ENCODE measurements at regions not wholly inside any gene's neighbourhood (a gene's known extent, or its start where the extent isn't known, plus 50 kb on each side); places are given as distances from the start of the nearest gene placed in this dataset.

GRCh38 chr10:33817605-33818004 is 483.1 kb upstream of the NRP1 start:
- no peak for TF ChIP-seq CTCF (IDR thresholded peaks at IDR 0.05)
- no peak for TF ChIP-seq ZFX (IDR thresholded peaks at IDR 0.05; ENCODE audit: borderline replicate concordance)

GRCh38 chr10:33815776-33816175 is 481.3 kb upstream of the NRP1 start:
- no peak for TF ChIP-seq CTCF (IDR thresholded peaks at IDR 0.05)
- TF ChIP-seq ZFX (IDR thresholded peaks at IDR 0.05; ENCODE audit: borderline replicate concordance) = no peak
- no peak overlapping the region for H3K27ac ChIP-seq

More at GRCh38 chr10:33817605-33818004, 483.1 kb upstream of the NRP1 start:
- no peak overlapping the region for H3K27ac ChIP-seq

GRCh38 chr10:33813871-33814270 is 479.4 kb upstream of the NRP1 start:
- TF ChIP-seq CTCF (IDR thresholded peaks at IDR 0.05) (no peak), ZFX (IDR thresholded peaks at IDR 0.05; ENCODE audit: borderline replicate concordance) (no peak)
- H3K27ac ChIP-seq = no peak overlapping the region

GRCh38 chr10:33813415-33813814 is 478.9 kb upstream of the NRP1 start:
- no peak overlapping the region for H3K27ac ChIP-seq
- no peak for TF ChIP-seq CTCF (IDR thresholded peaks at IDR 0.05)

GRCh38 chr10:33812586-33812985 is 478.1 kb upstream of the NRP1 start:
- no peak overlapping the region for H3K27ac ChIP-seq
- TF ChIP-seq CTCF (IDR thresholded peaks at IDR 0.05) = no peak
- no peak for TF ChIP-seq ZFX (IDR thresholded peaks at IDR 0.05; ENCODE audit: borderline replicate concordance)

- no peak overlapping the region for H3K27ac ChIP-seq
- no peak for TF ChIP-seq ZFX (IDR thresholded peaks at IDR 0.05; ENCODE audit: borderline replicate concordance)
- no peak for TF ChIP-seq CTCF (IDR thresholded peaks at IDR 0.05)
Observed at GRCh38 chr10:33810986-33811385, 476.5 kb upstream of the NRP1 start.

GRCh38 chr10:33809732-33810131 is 475.3 kb upstream of the NRP1 start:
- no peak overlapping the region for H3K27ac ChIP-seq
- TF ChIP-seq ZFX (IDR thresholded peaks at IDR 0.05; ENCODE audit: borderline replicate concordance) (no peak), CTCF (IDR thresholded peaks at IDR 0.05) (no peak)
